Stimulated activated CD4-positive, alpha-beta T cell treated with anti-CD3 and anti-CD28 coated beads, Interleukin-4, amount 100 ng/mL, for 4 hours (primary cell): ENCODE measurements at regions not wholly inside any gene's neighbourhood (a gene's known extent, or its start where the extent isn't known, plus 50 kb on each side); places are given as distances from the start of the nearest gene placed in this dataset.
"Not testable (repeated sequence)": the region's sequence is repeated elsewhere in the genome, so short reads cannot be mapped to it uniquely, and the experiment has no call there.

Source experiments
- DNase-seq, 2 experiments: peaks; one replicate each; pipeline ENCODE4 v3.0.0-alpha.2; 2020

DNA sequence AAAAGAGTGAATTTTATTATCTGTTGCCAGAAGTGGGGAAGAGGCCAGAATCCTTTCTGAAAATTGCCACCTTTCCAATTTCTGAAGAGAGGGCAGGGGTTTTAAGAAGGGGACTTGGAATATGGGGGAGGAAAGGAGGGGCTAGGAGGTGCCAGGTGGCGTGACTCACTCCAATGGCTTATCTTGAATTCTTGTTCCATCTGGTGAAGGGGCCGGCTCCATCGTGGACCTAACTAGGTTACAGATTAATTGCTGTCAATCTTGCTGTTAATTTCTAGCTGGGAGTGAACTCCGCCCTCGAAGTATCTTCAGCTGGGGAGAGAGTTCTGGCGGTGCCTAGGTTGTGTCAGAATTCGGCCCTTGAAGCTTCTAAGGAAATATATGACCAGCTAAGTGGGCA lies 138.7 kb downstream of the YTHDC2 start:
- DNase-seq = no peak

DNA sequence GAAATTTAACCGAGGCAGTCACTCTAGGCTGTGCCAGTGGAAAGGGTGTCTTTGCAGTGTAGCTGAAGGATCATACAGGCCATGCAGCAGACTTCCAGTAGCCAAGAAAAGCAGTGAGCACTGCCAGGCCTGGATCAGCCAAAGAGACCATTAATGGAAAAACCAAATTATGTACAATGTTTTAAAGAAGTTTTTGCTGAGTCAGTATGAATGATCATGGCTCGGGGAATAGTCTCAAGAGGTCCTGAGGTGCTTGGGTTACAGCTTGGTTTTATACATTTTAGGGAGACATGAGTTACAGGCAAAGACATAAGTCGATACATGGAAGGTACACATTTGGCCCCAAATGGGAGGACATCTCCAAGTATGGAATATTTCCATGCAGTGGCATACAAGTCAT lies 141.3 kb downstream of the YTHDC2 start:
- no peak for DNase-seq

DNA sequence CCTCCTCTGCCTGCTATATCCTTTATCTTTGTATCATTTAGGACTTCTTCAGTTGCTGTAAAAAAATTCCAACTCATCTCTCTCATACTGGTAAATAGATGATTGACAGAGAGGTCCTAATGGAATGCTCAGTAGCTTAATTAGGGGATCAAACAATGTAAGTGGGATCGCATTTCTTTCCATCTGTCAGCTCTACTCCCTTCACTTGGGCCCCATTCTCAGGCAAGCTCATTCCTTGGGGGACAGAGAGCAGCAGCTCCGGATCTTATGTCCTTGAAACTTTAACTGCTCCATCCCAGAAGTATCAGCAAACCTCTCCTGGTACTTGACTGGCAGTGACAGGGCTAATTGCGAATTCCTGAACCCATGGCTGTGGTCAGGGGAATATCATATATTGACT lies 146.7 kb downstream of the YTHDC2 start:
- DNase-seq = no peak

- DNase-seq = no peak
Measured at GRCh38 chr5:113660706-113661250, 147.3 kb downstream of the YTHDC2 start.

- DNase-seq = peak in 1 of 2 experiments; percentile 12
Measured at GRCh38 chr5:113663879-113664541, 150.5 kb downstream of the YTHDC2 start.

DNA sequence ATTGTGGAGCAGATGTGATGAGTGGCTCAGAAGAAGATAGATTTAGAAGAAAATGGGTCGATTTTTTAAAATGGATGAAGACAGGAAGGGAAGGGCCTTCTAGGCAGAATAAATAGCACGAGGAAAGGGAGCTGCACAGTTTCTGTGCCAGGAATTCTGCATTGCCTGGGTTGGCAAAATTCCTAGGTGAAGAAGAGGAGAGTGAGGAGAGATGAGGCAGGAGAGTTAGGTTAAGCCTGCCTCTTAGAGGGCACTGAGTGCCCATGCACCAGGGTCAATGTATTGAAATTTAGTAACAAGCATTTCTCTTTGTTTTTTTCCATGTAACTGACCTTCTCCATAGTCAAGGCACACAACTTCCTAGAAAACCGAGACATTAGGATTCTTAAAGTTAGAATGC lies 159.5 kb downstream of the YTHDC2 start:
- DNase-seq = no peak

DNA sequence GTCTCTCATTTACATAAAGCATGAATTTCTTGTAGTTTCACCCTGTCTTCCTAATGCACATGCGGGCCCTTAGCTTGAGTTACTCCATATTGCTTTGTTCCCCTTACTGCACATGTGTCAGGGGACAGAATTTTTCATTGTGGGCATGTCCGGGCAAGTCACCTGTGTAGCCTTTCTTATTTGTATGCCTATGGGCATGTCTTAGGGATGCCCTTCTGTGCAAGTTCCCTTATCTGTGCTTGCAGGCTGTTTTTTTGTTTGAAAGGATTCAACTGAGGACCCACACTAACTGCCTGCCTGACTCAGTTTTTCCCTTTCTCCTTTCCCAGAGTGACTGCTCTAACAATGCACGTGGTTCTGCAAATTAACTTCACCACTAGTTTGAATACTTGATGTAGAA lies 161.7 kb downstream of the YTHDC2 start:
- DNase-seq = no peak

GRCh38 chr5:113678202-113678601 lies 164.7 kb downstream of the YTHDC2 start:
- no peak for DNase-seq

GRCh38 chr5:113678924-113679575 lies 165.6 kb downstream of the YTHDC2 start:
- no peak for DNase-seq

- DNase-seq = no peak
Measured at GRCh38 chr5:113680534-113680933, 167.0 kb downstream of the YTHDC2 start.

- DNase-seq = no peak
Measured at GRCh38 chr5:113682497-113683136, 169.1 kb downstream of the YTHDC2 start.

GRCh38 chr5:113683211-113683610 lies 169.7 kb downstream of the YTHDC2 start:
- no peak for DNase-seq

- no peak for DNase-seq
Measured at GRCh38 chr5:113686599-113686998, 173.1 kb downstream of the YTHDC2 start.

DNA sequence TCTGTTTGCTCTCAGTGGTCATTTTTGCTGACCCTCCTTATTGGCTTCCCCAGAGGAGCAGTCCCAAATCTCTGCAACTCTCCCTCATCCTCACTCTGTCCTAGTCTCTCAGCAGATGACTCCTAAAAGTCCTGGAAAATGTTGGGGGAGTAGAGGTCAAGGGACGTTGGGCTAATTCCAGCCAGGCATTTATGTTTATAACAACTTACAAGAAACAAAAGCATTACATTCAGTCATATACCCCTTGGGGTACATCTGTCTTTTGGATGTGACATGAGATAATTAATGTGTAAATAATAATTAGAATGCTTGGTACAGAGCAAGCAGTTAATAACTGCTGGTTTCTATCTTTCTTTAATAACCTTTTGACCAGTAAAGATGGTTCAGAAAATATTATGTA lies 176.2 kb downstream of the YTHDC2 start:
- no peak for DNase-seq

GRCh38 chr5:113692466-113692865 lies 179.0 kb downstream of the YTHDC2 start:
- DNase-seq = no peak

- DNase-seq = no peak
Measured at GRCh38 chr5:113692891-113693457, 179.5 kb downstream of the YTHDC2 start.

GRCh38 chr5:113693701-113694100 lies 180.2 kb downstream of the YTHDC2 start:
- no peak for DNase-seq

DNA sequence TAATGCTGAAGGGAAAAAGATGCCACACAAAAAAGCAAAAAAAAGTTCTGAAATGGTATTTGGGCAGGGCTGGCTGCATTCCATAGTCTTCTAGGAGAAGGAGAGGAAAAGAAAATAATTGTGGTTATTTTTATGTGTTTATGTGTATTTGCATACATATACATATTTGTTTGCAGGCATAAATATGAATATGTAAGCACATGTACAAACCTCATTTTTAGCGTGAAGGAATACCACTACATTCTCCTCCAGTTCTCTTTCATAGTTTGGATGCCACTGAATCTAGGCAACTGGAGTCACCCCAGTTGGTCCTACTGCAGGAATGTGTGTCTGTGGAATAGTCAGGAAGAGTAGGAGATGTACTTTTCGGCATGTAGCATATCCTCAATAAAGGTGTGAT lies 181.1 kb downstream of the YTHDC2 start:
- DNase-seq = no peak

DNA sequence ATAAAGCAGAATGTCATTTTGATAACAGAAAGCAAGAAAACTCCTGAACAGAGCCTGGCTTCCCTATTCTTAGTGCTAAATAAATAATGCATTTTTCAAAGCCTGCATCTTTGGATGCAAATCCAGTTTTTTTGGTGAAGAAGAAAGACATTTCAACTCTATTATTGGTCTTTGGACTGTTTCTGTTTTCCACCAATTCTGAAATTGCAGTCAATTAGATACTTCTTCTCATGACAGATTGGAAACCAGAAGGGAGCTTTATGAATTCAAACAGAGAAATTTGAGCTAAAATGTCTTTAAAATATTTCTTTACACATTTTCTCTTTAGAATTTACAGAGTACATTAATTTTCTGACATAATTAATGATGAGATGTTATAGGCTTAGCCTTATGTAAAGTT lies 189.8 kb downstream of the YTHDC2 start:
- no peak for DNase-seq

DNA sequence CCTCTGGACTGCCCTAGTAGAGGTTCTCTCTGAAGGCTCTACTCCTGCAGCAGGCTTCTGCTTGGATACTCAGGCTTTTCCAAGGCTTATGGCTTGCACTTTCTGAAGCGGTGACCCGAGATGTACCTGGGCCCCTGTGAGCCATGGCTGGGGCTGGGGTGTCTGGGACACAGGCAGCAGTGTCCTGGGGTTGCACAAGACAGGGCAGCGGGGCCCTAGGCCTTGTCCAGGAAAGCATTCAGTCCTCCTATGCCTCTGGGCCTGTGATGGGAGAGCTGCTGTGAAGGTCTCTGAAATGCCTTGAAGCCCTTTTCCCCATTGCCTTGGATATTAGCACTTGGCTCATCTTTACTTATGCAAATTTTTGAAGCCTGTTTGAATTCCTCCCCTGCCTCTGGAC lies 192.2 kb downstream of the YTHDC2 start:
- DNase-seq = no peak

DNA sequence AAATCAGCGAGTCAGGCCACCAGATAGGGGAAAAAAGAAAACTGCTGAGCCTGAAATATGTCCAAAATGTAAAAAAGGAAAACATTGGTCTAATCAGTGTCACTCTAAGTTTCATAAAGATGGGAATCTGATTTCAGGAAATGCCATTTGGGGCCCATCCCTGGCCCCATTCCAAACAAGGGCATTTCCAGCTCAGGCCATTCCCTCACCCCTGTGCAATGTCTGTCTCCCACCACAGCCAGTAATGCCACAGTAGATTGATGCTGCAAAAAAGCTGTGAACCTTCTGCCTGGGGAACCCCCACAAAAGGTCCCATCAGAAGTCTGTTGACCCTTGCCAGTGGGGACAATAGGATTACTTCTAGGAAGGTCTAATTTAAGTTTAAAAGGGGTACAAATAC lies 199.6 kb downstream of the YTHDC2 start:
- DNase-seq = no peak

- DNase-seq = not testable (repeated sequence)
Measured at GRCh38 chr5:113715921-113716320, 202.4 kb downstream of the YTHDC2 start.

- DNase-seq = no peak
Measured at GRCh38 chr5:113719549-113719948, 206.1 kb downstream of the YTHDC2 start.

- no peak for DNase-seq
Measured at GRCh38 chr5:113721171-113721570, 207.7 kb downstream of the YTHDC2 start.
